Peyer's patch (tissue), 4 donors: ENCODE measurements at regions not wholly inside any gene's neighbourhood (a gene's known extent, or its start where the extent isn't known, plus 50 kb on each side); places are given as distances from the start of the nearest gene placed in this dataset.
"Not testable (repeated sequence)": the region's sequence is repeated elsewhere in the genome, so short reads cannot be mapped to it uniquely, and the experiment has no call there.

Experiments used
- DNase-seq, 3 donors: peaks; one replicate each; pipeline ENCODE4 v3.0.0-alpha.2; 2017 to 2019
- H3K27ac ChIP-seq, 4 donors: fragments of 200-600 bp; sonication (generic); one replicate each; pipeline ENCODE4 v1.5.1; 2016 to 2019
- H3K27me3 ChIP-seq, 2 donors: fragments of 200-600 bp; sonication (generic); one replicate each; pipeline ENCODE4 v1.5.1; 2019
- H3K36me3 ChIP-seq, 3 donors: fragments of 200-600 bp; sonication (generic); one replicate each; pipeline ENCODE4 v1.5.1; 2016 to 2019
- H3K4me1 ChIP-seq, 4 donors: fragments of 200-600 bp; sonication (generic); one replicate each; pipeline ENCODE4 v1.5.1; 2016 to 2019
- H3K4me3 ChIP-seq, 4 donors: fragments of 200-600 bp; sonication (generic); 1 replicate in 3 of 4; 2 replicates in 1 of 4; pipeline ENCODE4 v1.5.1; 2016 to 2019; ENCODE audit warnings: mild to moderate bottlenecking in 1 of 4
- H3K9me3 ChIP-seq, 4 donors: fragments of 200-600 bp; sonication (generic); one replicate each; pipeline ENCODE4 v1.5.1; 2016 to 2019; ENCODE audit warnings: mild to moderate bottlenecking in 1 of 4
- CTCF ChIP-seq, 6 experiments: fragments of 450-650 bp in 4 of 6; fragments of 200-600 bp in 2 of 6; sonication (generic) in 1 of 6; IDR thresholded peaks; one replicate each; pipeline ENCODE4 v1.5.1; 2017 to 2019; ENCODE audit warnings: antibody characterized with exemption in 6 of 6, mild to moderate bottlenecking in 3 of 6, moderate library complexity in 1 of 6
- POLR2A ChIP-seq, 2 donors: fragments of 450-650 bp; IDR thresholded peaks; one replicate each; pipeline ENCODE4 v1.5.1; 2017; ENCODE audit warnings: antibody characterized with exemption in 2 of 2, mild to moderate bottlenecking in 2 of 2, moderate library complexity in 2 of 2

DNA sequence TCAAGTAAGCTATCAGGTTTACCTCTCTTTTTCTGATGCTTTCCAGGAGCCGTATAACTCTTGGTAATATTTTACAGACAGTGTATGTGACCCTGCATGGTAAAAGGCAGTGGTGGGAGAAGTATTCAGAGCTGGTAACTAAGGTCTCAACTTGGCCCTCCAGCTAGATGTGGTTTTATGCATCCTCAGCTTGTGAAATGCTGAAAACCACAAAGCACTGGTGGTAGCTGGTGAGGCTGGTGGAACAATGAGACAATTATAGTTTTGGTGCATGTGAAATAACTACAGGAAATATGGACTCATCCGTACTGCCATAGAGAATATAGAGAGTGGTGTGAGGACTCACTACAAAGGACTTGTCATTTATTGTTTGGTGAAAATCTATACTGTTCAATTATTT is 383.0 kb upstream of the PCDH15 start:
- no peak overlapping the region for H3K4me3 ChIP-seq
- H3K9me3 ChIP-seq: no peaks in the 10 kb centered on the region
- TF ChIP-seq CTCF (IDR thresholded peaks at IDR 0.05) (no peak), POLR2A (IDR thresholded peaks at IDR 0.05) (no peak)
- DNase-seq: no peak
- no peaks in the 10 kb centered on the region for H3K27me3 ChIP-seq
- H3K4me1 ChIP-seq: no peaks in the 10 kb centered on the region
- no peaks in the 10 kb centered on the region for H3K36me3 ChIP-seq
- no peak overlapping the region for H3K27ac ChIP-seq

DNA sequence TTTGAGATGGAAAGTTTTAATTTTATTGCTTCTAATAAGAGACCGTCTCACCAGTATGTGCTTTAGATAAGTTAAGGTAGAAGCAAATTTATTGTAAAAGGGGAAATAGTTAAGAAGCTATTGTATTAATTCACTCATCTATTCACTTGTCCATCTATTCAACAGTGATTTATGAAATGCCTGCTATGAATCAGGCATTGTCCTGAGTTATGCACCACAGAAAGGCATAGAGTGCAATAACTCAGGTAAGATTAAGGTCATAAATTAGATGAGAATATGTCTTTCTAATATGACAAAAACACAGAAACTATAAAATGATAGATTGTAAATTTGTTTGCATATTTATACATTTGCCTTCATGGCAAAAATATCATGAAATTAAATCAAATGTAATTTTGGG is 379.3 kb upstream of the PCDH15 start:
- Histone ChIP-seq H3K9me3 (no peaks in the 10 kb centered on the region), H3K4me3 (no peak overlapping the region), H3K27ac (no peak overlapping the region), H3K4me1 (no peaks in the 10 kb centered on the region), H3K36me3 (no peaks in the 10 kb centered on the region), H3K27me3 (no peaks in the 10 kb centered on the region)
- DNase-seq: no peak
- TF ChIP-seq CTCF (IDR thresholded peaks at IDR 0.05): no peak
- TF ChIP-seq POLR2A (IDR thresholded peaks at IDR 0.05): no peak

DNA sequence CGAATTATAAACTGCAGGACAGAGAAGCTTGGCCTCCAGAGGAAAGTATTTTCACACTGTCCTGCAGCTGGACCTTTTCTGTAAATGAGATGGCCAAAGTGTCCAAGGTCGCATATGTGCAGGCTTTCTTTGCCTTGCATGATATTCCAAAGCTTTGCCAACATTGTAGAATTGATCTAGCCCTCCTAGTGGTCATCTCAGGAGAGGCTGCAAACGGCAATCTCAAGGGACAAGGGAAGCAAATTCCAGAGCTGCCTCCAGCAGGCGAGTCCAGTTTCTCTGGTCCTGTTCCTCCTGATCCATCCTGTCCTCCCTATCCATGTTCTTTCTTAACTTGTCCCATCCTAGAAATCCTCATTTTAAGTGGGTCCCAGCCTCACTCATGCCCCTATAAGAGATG is 373.4 kb upstream of the PCDH15 start:
- TF ChIP-seq POLR2A (IDR thresholded peaks at IDR 0.05) (no peak), CTCF (IDR thresholded peaks at IDR 0.05) (no peak)
- H3K27ac ChIP-seq: no peak overlapping the region
- no peaks in the 10 kb centered on the region for H3K27me3 ChIP-seq
- no peak overlapping the region for H3K4me3 ChIP-seq
- no peaks in the 10 kb centered on the region for H3K36me3 ChIP-seq
- H3K9me3 ChIP-seq: no peaks in the 10 kb centered on the region
- H3K4me1 ChIP-seq: no peaks in the 10 kb centered on the region
- no peak for DNase-seq

- no peaks in the 10 kb centered on the region for H3K36me3 ChIP-seq
- no peaks in the 10 kb centered on the region for H3K4me1 ChIP-seq
- no peak overlapping the region for H3K27ac ChIP-seq
- H3K27me3 ChIP-seq: no peaks in the 10 kb centered on the region
- no peak for DNase-seq
- no peak overlapping the region for H3K4me3 ChIP-seq
- H3K9me3 ChIP-seq: no peaks in the 10 kb centered on the region
- no peak for TF ChIP-seq POLR2A (IDR thresholded peaks at IDR 0.05)
- TF ChIP-seq CTCF (IDR thresholded peaks at IDR 0.05): no peak
These were observed 368.5 kb upstream of the PCDH15 start for GRCh38 chr10:55169493-55169892.

DNA sequence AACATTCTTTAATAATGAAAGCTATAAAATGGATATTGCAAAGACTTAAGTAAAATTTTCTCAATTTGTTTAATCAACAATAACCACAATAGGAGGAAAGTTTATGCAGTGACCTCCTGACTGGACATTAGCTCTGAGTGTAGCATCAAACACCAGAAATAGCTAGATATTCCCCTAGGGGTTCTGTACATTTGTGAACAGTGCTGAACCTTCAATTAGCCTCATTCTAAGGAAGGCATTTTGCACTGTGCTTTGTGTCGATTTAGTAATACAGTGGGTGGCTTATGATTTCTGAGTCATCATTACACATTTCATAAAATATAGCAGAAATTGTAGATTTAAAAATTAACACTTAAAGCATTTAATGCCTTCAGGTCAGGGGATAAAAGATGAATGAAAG is 367.3 kb upstream of the PCDH15 start:
- H3K9me3 ChIP-seq: no peaks in the 10 kb centered on the region
- DNase-seq: no peak
- H3K4me3 ChIP-seq: no peak overlapping the region
- no peaks in the 10 kb centered on the region for H3K36me3 ChIP-seq
- no peak for TF ChIP-seq POLR2A (IDR thresholded peaks at IDR 0.05)
- TF ChIP-seq CTCF (IDR thresholded peaks at IDR 0.05): no peak
- no peaks in the 10 kb centered on the region for H3K27me3 ChIP-seq
- no peak overlapping the region for H3K27ac ChIP-seq
- H3K4me1 ChIP-seq: no peaks in the 10 kb centered on the region

DNA sequence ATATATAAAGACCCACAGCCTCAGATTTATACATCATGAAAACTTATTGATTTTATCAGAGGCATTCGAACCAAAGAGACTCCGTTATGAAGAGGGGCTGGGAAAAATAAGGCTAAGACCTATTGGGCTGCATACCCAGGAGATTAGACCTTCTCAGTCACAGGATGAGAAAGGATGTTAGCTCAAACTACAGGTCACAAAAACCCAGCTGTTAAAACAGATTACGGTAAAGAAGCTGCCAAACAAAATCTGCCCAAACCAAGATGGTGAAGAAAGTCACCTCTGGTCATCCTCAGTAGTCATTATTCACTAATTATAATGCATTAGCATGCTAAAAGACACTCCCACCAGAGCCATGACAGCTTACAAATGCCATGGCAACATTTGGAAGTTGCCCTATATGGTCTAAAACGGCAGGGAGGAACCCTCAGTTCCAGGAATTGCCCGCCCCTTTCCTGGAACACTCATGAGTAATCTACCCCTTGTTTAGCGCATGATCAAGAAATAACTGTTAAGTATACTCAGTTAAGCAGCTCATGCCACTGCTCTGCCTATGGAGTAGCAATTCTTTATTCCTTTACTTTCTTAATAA is 362.5 kb upstream of the PCDH15 start:
- no peak for DNase-seq
- H3K4me3 ChIP-seq: no peak overlapping the region
- no peaks in the 10 kb centered on the region for H3K9me3 ChIP-seq
- no peaks in the 10 kb centered on the region for H3K36me3 ChIP-seq
- TF ChIP-seq POLR2A (IDR thresholded peaks at IDR 0.05): no peak
- TF ChIP-seq CTCF (IDR thresholded peaks at IDR 0.05): no peak
- H3K27ac ChIP-seq: no peak overlapping the region
- H3K4me1 ChIP-seq: no peaks in the 10 kb centered on the region
- no peaks in the 10 kb centered on the region for H3K27me3 ChIP-seq

DNA sequence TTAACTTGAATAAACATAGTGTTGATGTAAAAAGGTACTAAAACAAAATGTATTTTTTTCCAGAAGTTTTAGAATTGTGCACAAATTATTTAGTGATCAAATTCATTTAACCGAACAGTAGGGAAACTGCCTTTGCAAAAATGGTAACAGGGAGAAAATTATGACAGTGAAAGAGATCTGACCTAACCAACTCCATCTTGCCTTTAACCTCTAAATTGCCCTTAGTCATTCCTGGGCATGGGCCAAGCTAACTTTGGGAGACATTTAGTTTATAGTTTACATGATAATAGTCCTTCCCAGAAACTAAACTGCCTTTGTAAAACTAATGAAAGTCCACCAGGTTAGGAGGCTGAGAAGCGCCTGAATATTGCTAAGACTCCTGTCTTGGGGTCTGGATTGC is 361.3 kb upstream of the PCDH15 start:
- not testable (repeated sequence) for H3K27me3 ChIP-seq, H3K36me3 ChIP-seq, H3K27ac ChIP-seq, DNase-seq, H3K9me3 ChIP-seq, H3K4me3 ChIP-seq, H3K4me1 ChIP-seq
